Aorta (tissue), 5 donors: ENCODE measurements at regions not wholly inside any gene's neighbourhood (a gene's known extent, or its start where the extent isn't known, plus 50 kb on each side); places are given as distances from the start of the nearest gene placed in this dataset.
"Not testable (repeated sequence)": the region's sequence is repeated elsewhere in the genome, so short reads cannot be mapped to it uniquely, and the experiment has no call there.

ENCODE experiments used
- ATAC-seq: fragments of 200-7000 bp; cut with Tn5 transposase; one replicate; pipeline ENCODE4 v1.9.1; 2022; ENCODE audit warnings: moderate library complexity; ENCODE audit not compliant: low FRiP score
- DNase-seq, 2 donors: peaks; one replicate each; pipeline ENCODE4 v3.0.0-alpha.2; 2020
- H3K27ac ChIP-seq, 2 donors: one replicate each; pipeline ENCODE4 v1.5.1; 2013; ENCODE audit warnings: low read length in 2 of 2, mild to moderate bottlenecking in 2 of 2, moderate library complexity in 2 of 2, control low read depth in 1 of 2, inconsistent platforms in 1 of 2, low read depth in 1 of 2
- H3K27me3 ChIP-seq, 2 donors: one replicate each; pipeline ENCODE4 v1.6.1; 2013; ENCODE audit warnings: control low read depth in 1 of 2, low read length in 1 of 2, mild to moderate bottlenecking in 1 of 2, moderate library complexity in 1 of 2; ENCODE audit not compliant: insufficient read depth in 2 of 2, control insufficient read depth in 1 of 2
- H3K36me3 ChIP-seq, 2 donors: one replicate each; pipeline ENCODE4 v1.6.1; 2013; ENCODE audit warnings: control low read depth in 1 of 2, low read length in 1 of 2, mild to moderate bottlenecking in 1 of 2; ENCODE audit not compliant: insufficient read depth in 2 of 2, control insufficient read depth in 1 of 2
- H3K4me1 ChIP-seq, 2 donors: one replicate each; pipeline ENCODE4 v1.6.1; 2013; ENCODE audit warnings: low read length in 2 of 2, control low read depth in 1 of 2, mild to moderate bottlenecking in 1 of 2, moderate library complexity in 1 of 2; ENCODE audit not compliant: insufficient read depth in 2 of 2, control insufficient read depth in 1 of 2
- H3K4me3 ChIP-seq, 2 donors: one replicate each; pipeline ENCODE4 v1.5.1; 2013; ENCODE audit warnings: low read length in 2 of 2, control low read depth in 1 of 2, mild to moderate bottlenecking in 1 of 2
- H3K9me3 ChIP-seq: one replicate; pipeline ENCODE4 v1.6.1; 2013; ENCODE audit warnings: mild to moderate bottlenecking, low read length; ENCODE audit not compliant: control insufficient read depth
- WGBS, 2 donors: extraction: QIAGEN DNeasy Blood & Tissue Kit; methylation state at CpG; one replicate each; pipeline ENCODE4 v1.1.7; 2013; 5-methylcytosine and 5-hydroxymethylcytosine counted together
- intact Hi-C, 2 donors: fragments of 100-400 bp; cut with DNase I; formaldehyde crosslinking; loops; one replicate each; pipeline versions ENCODE4 v1.14.2 to v1.15.0; 2022
- donor health status: healthy with polysubstance abuse.
- donor health status: Bipolar disorder and iron deficiency.
- donor health status: DM: no; HTN: no; CAD: no.
- donor health status: DM: no; HTN: no; CAD: no.
- donor health status: DM: yes; HTN: yes; CAD: no.

GRCh38 chr1:207250431-207250830, 71.0 kb upstream of the CD55 start:
- H3K27ac ChIP-seq = no peak overlapping the region
- no peaks in the 10 kb centered on the region for H3K36me3 ChIP-seq
- no peak for DNase-seq
- H3K4me3 ChIP-seq = no peak overlapping the region
- no peaks in the 10 kb centered on the region for H3K4me1 ChIP-seq
- ATAC-seq = no peak
- intact Hi-C loops = loop anchor here in 1 of 2 donors (10.0 kb wide), 1 partner anchor 154 kb away; no protein-coding TSS in a partner anchor
- no peaks in the 10 kb centered on the region for H3K27me3 ChIP-seq
- no peaks in the 10 kb centered on the region for H3K9me3 ChIP-seq

GRCh38 chr1:207251066-207251465, 70.4 kb upstream of the CD55 start:
- ATAC-seq (no peak), DNase-seq (no peak)
- Histone ChIP-seq H3K9me3 (peaks cover 1% of the 10 kb centered on the region), H3K27ac (no peak overlapping the region), H3K27me3 (no peaks in the 10 kb centered on the region), H3K4me1 (no peaks in the 10 kb centered on the region), H3K36me3 (no peaks in the 10 kb centered on the region), H3K4me3 (no peak overlapping the region)
- 94 to 99% methylated on average over 1 of the region's 1 CpG for WGBS, 2 donors
- intact Hi-C loops = loop anchor here in 1 of 2 donors (10.0 kb wide), 1 partner anchor 154 kb away; no protein-coding TSS in a partner anchor

- H3K4me3 ChIP-seq = no peak overlapping the region
- ATAC-seq (no peak), DNase-seq (no peak)
- H3K36me3 ChIP-seq = no peaks in the 10 kb centered on the region
- no peak overlapping the region for H3K27ac ChIP-seq
- H3K9me3 ChIP-seq = peaks cover 5% of the 10 kb centered on the region
- 90 to 94% methylated on average over 1 of the region's 1 CpG for WGBS, 2 donors
- no peaks in the 10 kb centered on the region for H3K27me3 ChIP-seq
- intact Hi-C loops = loop anchor here in 1 of 2 donors (10.0 kb wide), 1 partner anchor 148 kb away; no protein-coding TSS in a partner anchor
- H3K4me1 ChIP-seq = no peaks in the 10 kb centered on the region
These were observed 64.6 kb upstream of the CD55 start for GRCh38 chr1:207256869-207257268.

GRCh38 chr1:207259391-207259790, 62.1 kb upstream of the CD55 start:
- Histone ChIP-seq H3K4me3 (no peak overlapping the region), H3K27me3 (no peaks in the 10 kb centered on the region), H3K27ac (no peak overlapping the region), H3K36me3 (no peaks in the 10 kb centered on the region), H3K4me1 (no peaks in the 10 kb centered on the region), H3K9me3 (peaks cover 5% of the 10 kb centered on the region)
- DNase-seq (no peak), ATAC-seq (no peak)
- intact Hi-C loops = loop anchor here in 1 of 2 donors (10.0 kb wide), 1 partner anchor 145 kb away; no protein-coding TSS in a partner anchor

- intact Hi-C loops = no loop called here
- Histone ChIP-seq H3K9me3 (peaks cover 3% of the 10 kb centered on the region), H3K4me3 (no peak overlapping the region), H3K27ac (no peak overlapping the region), H3K27me3 (no peaks in the 10 kb centered on the region), H3K36me3 (no peaks in the 10 kb centered on the region), H3K4me1 (no peaks in the 10 kb centered on the region)
- DNase-seq (no peak), ATAC-seq (no peak)
These were observed 59.5 kb upstream of the CD55 start for GRCh38 chr1:207261971-207262370.

- intact Hi-C loops, H3K36me3 ChIP-seq: not testable (repeated sequence)
- 97 to 98% methylated on average over 3 of the region's 3 CpGs for WGBS, 2 donors
These were observed 58.6 kb upstream of the CD55 start for GRCh38 chr1:207262891-207263290.

GRCh38 chr1:207264663-207265252, 56.7 kb upstream of the CD55 start:
- no peak for DNase-seq
- no peaks in the 10 kb centered on the region for H3K36me3 ChIP-seq
- intact Hi-C loops = no loop called here
- H3K4me1 ChIP-seq = no peaks in the 10 kb centered on the region
- no peaks in the 10 kb centered on the region for H3K9me3 ChIP-seq
- H3K4me3 ChIP-seq = no peak overlapping the region
- 58 to 62% methylated on average over 3 of the region's 3 CpGs for WGBS, 2 donors
- H3K27ac ChIP-seq = no peak overlapping the region
- H3K27me3 ChIP-seq = no peaks in the 10 kb centered on the region
- no peak for ATAC-seq

More at GRCh38 chr1:207262891-207263290, 58.6 kb upstream of the CD55 start:
- H3K4me1 ChIP-seq, H3K27ac ChIP-seq, DNase-seq, ATAC-seq, H3K4me3 ChIP-seq, H3K9me3 ChIP-seq, H3K27me3 ChIP-seq: not testable (repeated sequence)

- Histone ChIP-seq H3K4me1 (no peaks in the 10 kb centered on the region), H3K27ac (no peak overlapping the region), H3K36me3 (no peaks in the 10 kb centered on the region), H3K9me3 (no peaks in the 10 kb centered on the region), H3K27me3 (no peaks in the 10 kb centered on the region), H3K4me3 (no peak overlapping the region)
- ATAC-seq (no peak), DNase-seq (no peak)
- intact Hi-C loops = no loop called here
- 94 to 98% methylated on average over 1 of the region's 1 CpG for WGBS, 2 donors
These were observed 53.1 kb upstream of the CD55 start for GRCh38 chr1:207268337-207268736.

GRCh38 chr1:207268753-207269511, 52.5 kb upstream of the CD55 start:
- Histone ChIP-seq H3K4me3 (no peak overlapping the region), H3K4me1 (no peaks in the 10 kb centered on the region), H3K27ac (no peak overlapping the region), H3K36me3 (no peaks in the 10 kb centered on the region), H3K27me3 (no peaks in the 10 kb centered on the region), H3K9me3 (no peaks in the 10 kb centered on the region)
- 74 to 76% methylated on average over 5 of the region's 5 CpGs for WGBS, 2 donors
- intact Hi-C loops = no loop called here
- no peak for DNase-seq
- no peak for ATAC-seq
